HEK293T (cell line): ENCODE measurements at regions not wholly inside any gene's neighbourhood (a gene's known extent, or its start where the extent isn't known, plus 50 kb on each side); places are given as distances from the start of the nearest gene placed in this dataset.

Experiments used
- CTCF ChIA-PET: fragments of 350-600 bp; formaldehyde crosslinking; extraction: SDS; loops from one replicate; lab custom pipeline; 2021; ENCODE audit warnings: antibody characterized with exemption, inconsistent platforms; lab: Yijun Ruan, JAX
- POLR2A ChIA-PET: fragments of 350-600 bp; formaldehyde crosslinking; extraction: SDS; loops from one replicate; lab custom pipeline; 2020; ENCODE audit warnings: antibody characterized with exemption, inconsistent platforms; lab: Yijun Ruan, JAX
- DNase-seq: peaks from one replicate; pipeline ENCODE4 v3.0.0; 2012; ENCODE audit warnings: mixed read lengths; ENCODE audit errors: extremely low spot score
- ARNT ChIP-seq: fragments of 450-650 bp; IDR thresholded peaks from 2 replicates; pipeline ENCODE4 v1.6.1; 2017; ENCODE audit warnings: mild to moderate bottlenecking
- BHLHE40 ChIP-seq: fragments of 450-650 bp; IDR thresholded peaks from 2 replicates; pipeline ENCODE4 v1.6.1; 2016; ENCODE audit warnings: mild to moderate bottlenecking, moderate library complexity, borderline replicate concordance
- CTBP1 ChIP-seq: fragments of 450-650 bp; IDR thresholded peaks from 2 replicates; pipeline ENCODE4 v1.6.1; 2016; ENCODE audit warnings: borderline replicate concordance
- ELF4 ChIP-seq: fragments of 450-650 bp; IDR thresholded peaks from 2 replicates; pipeline ENCODE4 v1.6.1; 2017; ENCODE audit warnings: antibody characterized with exemption
- FOXA1 ChIP-seq: fragments of 450-650 bp; IDR thresholded peaks from 2 replicates; pipeline ENCODE4 v1.6.1; 2016; ENCODE audit warnings: mild to moderate bottlenecking
- FOXK2 ChIP-seq: fragments of 450-650 bp; IDR thresholded peaks from 2 replicates; pipeline ENCODE4 v1.6.1; 2016; ENCODE audit warnings: mild to moderate bottlenecking
- FOXM1 ChIP-seq: fragments of 450-650 bp; IDR thresholded peaks from 2 replicates; pipeline ENCODE4 v1.6.1; 2017; ENCODE audit warnings: mild to moderate bottlenecking, borderline replicate concordance
- HDGF ChIP-seq: fragments of 450-650 bp; IDR thresholded peaks from 2 replicates; pipeline ENCODE4 v1.6.1; 2017; ENCODE audit warnings: antibody characterized with exemption, borderline replicate concordance
- L3MBTL2 ChIP-seq: fragments of 450-650 bp; conservative IDR thresholded peaks from 2 replicates; pipeline ENCODE4 v1.6.1; 2016; ENCODE audit warnings: mild to moderate bottlenecking
- LEF1 ChIP-seq: fragments of 450-650 bp; IDR thresholded peaks from 2 replicates; pipeline ENCODE4 v1.6.1; 2017; ENCODE audit warnings: mild to moderate bottlenecking, borderline replicate concordance
- NFRKB ChIP-seq: fragments of 450-650 bp; IDR thresholded peaks from 2 replicates; pipeline ENCODE4 v1.6.1; 2016; ENCODE audit warnings: mild to moderate bottlenecking, moderate library complexity
- SP1 ChIP-seq: fragments of 450-650 bp; IDR thresholded peaks from 2 replicates; pipeline ENCODE4 v1.6.1; 2017
- SUZ12 ChIP-seq: fragments of 450-650 bp; IDR thresholded peaks from 2 replicates; pipeline ENCODE4 v1.6.1; 2016; ENCODE audit warnings: mild to moderate bottlenecking
- TARDBP ChIP-seq: fragments of 450-650 bp; IDR thresholded peaks from 2 replicates; pipeline ENCODE4 v1.6.1; 2016
- ZNF384 ChIP-seq: fragments of 450-650 bp; IDR thresholded peaks from 2 replicates; pipeline ENCODE4 v1.6.1; 2016
- TF ChIP-seq, protein P1 (sequence below): fragments of 450-650 bp; IDR thresholded peaks from 2 replicates; pipeline ENCODE4 v1.6.1; 2016

DNA sequence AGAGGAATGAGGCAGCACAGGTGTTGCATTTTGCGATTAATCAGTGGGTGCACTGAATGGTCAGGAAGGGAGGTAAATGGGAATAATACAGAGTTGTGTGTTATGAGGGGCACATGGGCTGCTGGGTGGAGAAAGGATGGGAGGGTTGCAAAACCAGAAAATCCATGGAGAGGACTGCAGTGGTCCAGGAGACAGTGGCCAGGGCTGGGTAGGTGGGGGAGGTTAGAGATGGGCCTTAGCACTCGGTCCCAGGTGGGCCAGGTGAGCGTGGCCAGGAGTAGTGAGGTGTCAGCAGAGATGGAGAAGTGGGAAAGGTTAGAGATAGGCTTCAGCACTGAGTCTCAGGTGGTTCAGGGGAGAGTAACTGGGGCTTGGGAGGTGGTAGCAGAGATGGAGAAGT lies 399.1 kb upstream of the LARGE1 start:
- no peak for DNase-seq
- TF ChIP-seq FOXK2: no peak
- TF ChIP-seq ZNF384: no peak
- TF ChIP-seq SUZ12: no peak
- no peak for TF ChIP-seq FOXM1
- no peak for TF ChIP-seq FOXA1
- TF ChIP-seq, protein P1, sequence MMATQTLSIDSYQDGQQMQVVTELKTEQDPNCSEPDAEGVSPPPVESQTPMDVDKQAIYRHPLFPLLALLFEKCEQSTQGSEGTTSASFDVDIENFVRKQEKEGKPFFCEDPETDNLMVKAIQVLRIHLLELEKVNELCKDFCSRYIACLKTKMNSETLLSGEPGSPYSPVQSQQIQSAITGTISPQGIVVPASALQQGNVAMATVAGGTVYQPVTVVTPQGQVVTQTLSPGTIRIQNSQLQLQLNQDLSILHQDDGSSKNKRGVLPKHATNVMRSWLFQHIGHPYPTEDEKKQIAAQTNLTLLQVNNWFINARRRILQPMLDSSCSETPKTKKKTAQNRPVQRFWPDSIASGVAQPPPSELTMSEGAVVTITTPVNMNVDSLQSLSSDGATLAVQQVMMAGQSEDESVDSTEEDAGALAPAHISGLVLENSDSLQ: no peak
- no peak for TF ChIP-seq TARDBP
- no peak for TF ChIP-seq BHLHE40
- CTCF ChIA-PET: no interaction called here
- POLR2A ChIA-PET: no interaction called here

DNA sequence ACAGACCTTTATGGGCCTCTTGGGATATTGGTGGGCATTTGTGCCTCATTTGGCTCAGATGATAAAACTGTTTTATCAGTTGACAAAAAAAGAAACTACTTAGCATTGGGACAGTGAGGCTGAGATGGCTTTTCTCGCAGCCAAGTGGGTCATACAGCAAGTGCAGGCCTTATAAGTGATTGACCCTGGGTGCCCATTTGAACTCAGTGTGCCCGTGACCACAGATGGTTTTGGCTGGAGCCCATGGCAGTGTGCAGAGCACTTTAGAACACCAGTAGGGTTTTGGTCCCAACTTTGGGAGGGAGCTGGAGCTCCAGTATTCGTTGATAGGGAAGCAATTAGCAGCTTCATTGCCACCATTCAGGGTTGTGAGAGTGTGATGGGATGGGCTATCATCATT lies 404.5 kb upstream of the LARGE1 start:
- POLR2A ChIA-PET: no interaction called here
- no peak for TF ChIP-seq BHLHE40
- TF ChIP-seq LEF1: no peak
- no peak for TF ChIP-seq TARDBP
- no peak for DNase-seq
- CTCF ChIA-PET: no interaction called here

DNA sequence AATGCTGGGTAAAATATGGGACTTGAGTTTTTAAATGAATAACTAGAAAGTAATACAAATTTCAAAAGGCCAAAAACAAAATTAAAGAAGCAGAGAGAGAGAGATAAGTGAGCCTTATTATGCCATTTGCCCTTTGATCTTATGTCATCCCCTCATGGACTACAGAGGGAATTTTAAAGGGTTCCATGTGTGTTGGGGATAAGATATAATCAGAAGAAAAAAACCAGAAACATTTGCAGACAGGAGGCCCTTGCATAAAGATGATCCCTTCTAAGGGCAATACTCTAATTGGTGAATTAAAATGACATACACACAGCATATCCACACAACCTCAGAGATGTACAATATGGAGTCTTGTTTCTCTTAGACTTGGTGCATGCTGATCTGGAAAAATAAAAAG lies 406.6 kb upstream of the LARGE1 start:
- TF ChIP-seq SUZ12 (no peak), L3MBTL2 (no peak), HDGF (no peak), ZNF384 (no peak), ELF4 (no peak), LEF1 (no peak), CTBP1 (no peak), FOXA1 (no peak), BHLHE40 (no peak), TARDBP (no peak)
- ChIA-PET CTCF (interaction anchor here (0.5 kb wide), 1 partner anchor 795 kb away, joined by 3 read pairs; no protein-coding TSS in a partner anchor), POLR2A (no interaction called here)
- DNase-seq: no peak

DNA sequence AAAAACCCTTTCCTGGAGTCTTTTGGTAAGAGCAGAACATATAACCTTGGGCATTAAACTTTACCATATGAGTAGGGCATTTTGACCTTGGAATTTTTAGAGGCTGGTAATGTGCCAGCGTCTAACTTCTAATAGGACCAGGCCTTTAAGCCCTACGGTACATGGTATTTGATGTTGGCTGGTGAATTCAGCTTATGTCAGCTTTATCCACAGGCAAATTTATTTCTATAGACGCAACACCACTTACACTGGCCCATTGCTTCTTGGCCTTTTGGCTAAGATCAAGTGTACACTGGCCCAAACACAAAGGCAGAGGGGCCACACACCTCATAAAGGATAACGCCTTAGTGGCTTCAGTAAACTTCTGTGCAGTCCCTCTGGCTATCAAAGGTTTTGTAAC lies 410.2 kb upstream of the LARGE1 start:
- no peak for DNase-seq
- CTCF ChIA-PET: no interaction called here
- POLR2A ChIA-PET: no interaction called here
- TF ChIP-seq FOXM1 (no peak), ZNF384 (no peak), ARNT (no peak), L3MBTL2 (no peak), TARDBP (no peak), FOXK2 (no peak), ELF4 (no peak), SP1 (no peak), NFRKB (no peak), HDGF (no peak), CTBP1 (no peak), BHLHE40 (no peak), LEF1 (no peak), FOXA1 (no peak), SUZ12 (no peak)
- TF ChIP-seq, protein P1: no peak

DNA sequence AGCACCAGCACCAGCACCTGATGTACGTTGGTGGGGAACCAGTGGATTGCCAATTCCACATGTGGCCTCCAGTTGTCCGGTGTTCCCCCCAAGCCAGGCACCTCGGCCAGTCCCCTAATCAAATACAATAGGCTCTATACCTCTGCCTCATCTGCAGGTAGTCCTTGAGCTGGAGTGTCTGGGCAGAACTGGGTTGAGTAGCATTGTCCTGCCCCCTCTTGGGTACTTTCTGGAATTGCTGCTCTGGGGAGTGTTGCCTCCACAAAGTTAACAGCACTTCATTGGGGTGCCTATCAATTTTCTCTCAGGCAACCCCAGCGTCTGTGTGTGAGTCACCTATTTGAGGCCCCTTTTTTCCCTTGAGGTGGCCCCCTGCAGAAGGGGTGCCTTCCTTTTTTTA lies 413.0 kb upstream of the LARGE1 start:
- CTCF ChIA-PET: no interaction called here
- DNase-seq: no peak
- POLR2A ChIA-PET: no interaction called here
- TF ChIP-seq CTBP1: no peak
- no peak for TF ChIP-seq ARNT
- no peak for TF ChIP-seq NFRKB
- no peak for TF ChIP-seq FOXK2
- no peak for TF ChIP-seq ELF4
- no peak for TF ChIP-seq ZNF384

DNA sequence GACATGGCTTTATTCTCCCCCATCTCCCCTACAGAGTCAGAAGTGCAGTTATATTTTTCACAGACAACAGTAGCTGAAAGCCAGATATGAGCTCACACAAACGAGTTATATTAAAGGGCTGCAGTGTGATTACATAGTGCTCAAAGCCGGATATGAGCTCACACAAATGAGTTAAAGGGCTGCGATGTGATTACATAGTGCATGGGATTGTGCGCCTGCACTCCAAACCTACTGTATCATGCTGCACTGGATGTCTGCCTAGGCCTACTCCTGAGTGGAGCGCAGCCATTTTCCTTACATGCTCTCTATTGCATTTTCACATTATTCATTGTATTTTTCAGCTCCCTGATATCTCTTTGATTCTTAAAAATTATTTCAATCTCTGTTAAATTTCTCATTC lies 414.6 kb upstream of the LARGE1 start:
- ChIA-PET CTCF (no interaction called here), POLR2A (no interaction called here)
- no peak for DNase-seq
- TF ChIP-seq SP1 (no peak), ARNT (no peak), SUZ12 (no peak), ZNF384 (no peak), TARDBP (no peak), HDGF (no peak), NFRKB (no peak), LEF1 (no peak), L3MBTL2 (no peak), FOXA1 (no peak)
- TF ChIP-seq, protein P1: no peak

DNA sequence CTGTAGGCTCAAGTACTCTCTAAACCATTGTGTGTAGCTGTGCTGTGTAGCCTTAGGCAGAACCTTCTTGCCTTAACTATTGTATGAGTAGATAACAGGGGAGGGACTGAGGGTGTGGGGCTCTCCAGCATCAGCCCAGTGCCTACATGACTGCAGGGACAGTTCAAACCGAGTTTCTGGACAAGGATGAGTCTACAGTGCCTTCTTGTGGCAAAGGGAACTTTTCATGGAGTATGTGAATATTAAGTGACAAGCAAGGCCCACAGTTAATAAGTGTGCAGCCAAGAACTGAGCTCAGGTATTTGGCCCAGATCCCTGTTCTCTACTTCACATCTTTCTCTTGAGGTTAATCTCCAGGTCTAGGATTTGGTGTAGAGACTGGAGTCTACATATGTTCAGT lies 424.4 kb upstream of the LARGE1 start:
- CTCF ChIA-PET: no interaction called here

More for the DNA sequence above, 424.4 kb upstream of the LARGE1 start:
- DNase-seq: no peak
- TF ChIP-seq TARDBP (no peak), NFRKB (no peak), SUZ12 (no peak), ZNF384 (no peak), FOXM1 (no peak), SP1 (no peak), ELF4 (no peak), FOXK2 (no peak), ARNT (no peak), L3MBTL2 (no peak), HDGF (no peak), CTBP1 (no peak), LEF1 (no peak)
- TF ChIP-seq, protein P1: no peak
- POLR2A ChIA-PET: no interaction called here
